ENCODE measurements at regions not wholly inside any gene's neighbourhood (a gene's known extent, or its start where the extent isn't known, plus 50 kb on each side); places are given as distances from the start of the nearest gene placed in this dataset.

GRCh38 chr2:13578547-13578946, 861.8 kb downstream of the TRIB2 start:
- TF ChIP-seq CTCF (conservative IDR thresholded peaks at IDR 0.05 in 1 of 2, IDR thresholded peaks at IDR 0.05 in 1 of 2; ENCODE audit: low read depth in 1 of 2, low read length in 2 of 2) (no peak), EZH2 (IDR thresholded peaks at IDR 0.05; ENCODE audit: low read length, missing control alignments) (no peak)
